ENCODE measurements at regions not wholly inside any gene's neighbourhood (a gene's known extent, or its start where the extent isn't known, plus 50 kb on each side); places are given as distances from the start of the nearest gene placed in this dataset.

GRCh38 chr3:18124501-18124900 is 300.6 kb downstream of the SATB1 start:
- intact Hi-C loops (cut with micrococcal nuclease) = no loop called here
- no peak overlapping the region for H3K4me3 Mint-ChIP-seq
- ATAC-seq (ENCODE audit: low read depth) = no peak
- TF ChIP-seq CTCF (IDR thresholded peaks at IDR 0.05) = no peak
- H3K4me1 Mint-ChIP-seq = peaks cover 30% of the 10 kb centered on the region
- H3K27ac Mint-ChIP-seq = no peak overlapping the region
- ChIA-PET CTCF (no interaction called here), POLR2A (no interaction called here)
- no peaks in the 10 kb centered on the region for H3K36me3 Mint-ChIP-seq (ENCODE audit: low read depth)
- no peaks in the 10 kb centered on the region for H3K9me3 Mint-ChIP-seq
- H3K27me3 Mint-ChIP-seq = no peaks in the 10 kb centered on the region
- DNase-seq = no peak

- CTCF ChIA-PET = no interaction called here
- intact Hi-C loops (cut with micrococcal nuclease) = no loop called here
- TF ChIP-seq CTCF (IDR thresholded peaks at IDR 0.05) = no peak
These were observed 302.9 kb downstream of the SATB1 start for GRCh38 chr3:18122264-18122663.

GRCh38 chr3:18121020-18121419 is 304.1 kb downstream of the SATB1 start:
- ATAC-seq (ENCODE audit: low read depth) = no peak
- no peak overlapping the region for H3K27ac Mint-ChIP-seq
- peaks cover under 1% of the 10 kb centered on the region for H3K4me1 Mint-ChIP-seq
- no peak overlapping the region for H3K4me3 Mint-ChIP-seq
- ChIA-PET POLR2A (interaction anchor here (0.6 kb wide), 1 partner anchor 1893 kb away, joined by 5 read pairs; no protein-coding TSS in a partner anchor), CTCF (no interaction called here)
- intact Hi-C loops (cut with micrococcal nuclease) = no loop called here
- H3K27me3 Mint-ChIP-seq = no peaks in the 10 kb centered on the region
- H3K36me3 Mint-ChIP-seq (ENCODE audit: low read depth) = no peaks in the 10 kb centered on the region
- TF ChIP-seq CTCF (IDR thresholded peaks at IDR 0.05) = no peak
- H3K9me3 Mint-ChIP-seq = no peaks in the 10 kb centered on the region
- DNase-seq = no peak

More at GRCh38 chr3:18122264-18122663, 302.9 kb downstream of the SATB1 start:
- H3K4me1 Mint-ChIP-seq = peaks cover 13% of the 10 kb centered on the region
- no peak overlapping the region for H3K27ac Mint-ChIP-seq
- POLR2A ChIA-PET = no interaction called here
- no peaks in the 10 kb centered on the region for H3K27me3 Mint-ChIP-seq
- no peak overlapping the region for H3K4me3 Mint-ChIP-seq
- H3K9me3 Mint-ChIP-seq = no peaks in the 10 kb centered on the region
- ATAC-seq (ENCODE audit: low read depth) (no peak), DNase-seq (no peak)
- H3K36me3 Mint-ChIP-seq (ENCODE audit: low read depth) = no peaks in the 10 kb centered on the region

- no peak overlapping the region for H3K27ac Mint-ChIP-seq
These were observed 305.3 kb downstream of the SATB1 start for GRCh38 chr3:18119866-18120265.

GRCh38 chr3:18114894-18115293 is 310.2 kb downstream of the SATB1 start:
- H3K27me3 Mint-ChIP-seq = no peaks in the 10 kb centered on the region
- no peak overlapping the region for H3K4me3 Mint-ChIP-seq
- no peaks in the 10 kb centered on the region for H3K36me3 Mint-ChIP-seq (ENCODE audit: low read depth)
- H3K4me1 Mint-ChIP-seq = peaks cover 11% of the 10 kb centered on the region
- ChIA-PET POLR2A (no interaction called here), CTCF (no interaction called here)
- TF ChIP-seq CTCF (IDR thresholded peaks at IDR 0.05) = no peak
- DNase-seq = no peak
- no peak for ATAC-seq (ENCODE audit: low read depth)
- H3K9me3 Mint-ChIP-seq = no peaks in the 10 kb centered on the region
- intact Hi-C loops (cut with micrococcal nuclease) = no loop called here
- H3K27ac Mint-ChIP-seq = no peak overlapping the region

More at GRCh38 chr3:18119866-18120265, 305.3 kb downstream of the SATB1 start:
- H3K4me1 Mint-ChIP-seq = no peaks in the 10 kb centered on the region
- CTCF ChIA-PET = no interaction called here
- H3K36me3 Mint-ChIP-seq (ENCODE audit: low read depth) = no peaks in the 10 kb centered on the region
- POLR2A ChIA-PET = no interaction called here
- DNase-seq (no peak), ATAC-seq (ENCODE audit: low read depth) (no peak)
- no peaks in the 10 kb centered on the region for H3K27me3 Mint-ChIP-seq
- no peak overlapping the region for H3K4me3 Mint-ChIP-seq
- intact Hi-C loops (cut with micrococcal nuclease) = no loop called here
- TF ChIP-seq CTCF (IDR thresholded peaks at IDR 0.05) = no peak
- no peaks in the 10 kb centered on the region for H3K9me3 Mint-ChIP-seq
